ENCODE measurements at regions not wholly inside any gene's neighbourhood (a gene's known extent, or its start where the extent isn't known, plus 50 kb on each side); places are given as distances from the start of the nearest gene placed in this dataset.

GRCh38 chr18:46324087-46324955 is 220.1 kb downstream of the HAUS1 start:
- no peak for TF ChIP-seq CTCF (IDR thresholded peaks at IDR 0.05)
- TF ChIP-seq EZH2 (IDR thresholded peaks at IDR 0.05; ENCODE audit: borderline replicate concordance, insufficient read depth, low read depth, low read length, poor library complexity, severe bottlenecking) = no peak

All from B cell (primary cell).